Hippocampal formation (tissue), 2 donors: ENCODE measurements at regions not wholly inside any gene's neighbourhood (a gene's known extent, or its start where the extent isn't known, plus 50 kb on each side); places are given as distances from the start of the nearest gene placed in this dataset.
A peak's percentile ranks its signal among the peaks of the same experiment; 100 is the strongest.

Experiments
- DNase-seq, 2 donors: peaks; one replicate each; lab custom pipeline; 2025; lab: John Stamatoyannopoulos, UW

DNA sequence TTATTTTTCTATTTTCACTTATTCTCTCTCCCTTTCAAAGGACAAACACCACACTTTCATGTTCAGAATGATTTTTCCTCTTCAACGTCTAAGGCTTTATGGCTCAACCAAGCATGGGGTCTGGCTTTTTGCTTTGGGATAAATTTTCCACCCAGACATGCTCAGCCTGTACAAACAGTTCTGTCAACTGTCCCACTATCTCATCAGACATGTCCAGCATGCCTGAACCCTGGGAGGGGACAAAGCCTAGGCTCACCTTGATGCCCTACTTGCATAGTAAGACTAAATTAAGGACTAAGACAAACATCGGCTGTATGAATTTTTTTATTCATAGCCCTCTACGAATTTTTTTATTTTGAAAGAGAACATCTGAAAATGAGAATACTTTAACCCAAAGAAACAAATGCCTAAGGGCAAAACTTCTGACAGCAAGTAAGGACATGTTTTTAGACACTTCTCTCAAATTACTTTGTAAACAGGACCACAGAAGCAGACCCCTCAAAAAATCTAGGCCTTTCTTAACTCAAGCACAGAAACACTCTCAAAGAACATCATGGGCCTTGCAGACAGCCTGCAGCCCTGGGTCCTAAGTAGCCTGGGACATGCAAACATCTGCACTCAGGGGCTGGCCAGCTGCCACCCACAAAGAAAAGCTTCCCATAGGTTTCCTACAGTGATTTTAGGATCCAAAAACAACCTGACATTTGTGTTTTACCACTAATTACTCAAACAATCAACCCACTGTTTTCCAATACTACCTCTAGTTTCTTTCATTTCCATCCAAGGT is 72.3 kb upstream of the PALMD start:
- DNase-seq: no peak

DNA sequence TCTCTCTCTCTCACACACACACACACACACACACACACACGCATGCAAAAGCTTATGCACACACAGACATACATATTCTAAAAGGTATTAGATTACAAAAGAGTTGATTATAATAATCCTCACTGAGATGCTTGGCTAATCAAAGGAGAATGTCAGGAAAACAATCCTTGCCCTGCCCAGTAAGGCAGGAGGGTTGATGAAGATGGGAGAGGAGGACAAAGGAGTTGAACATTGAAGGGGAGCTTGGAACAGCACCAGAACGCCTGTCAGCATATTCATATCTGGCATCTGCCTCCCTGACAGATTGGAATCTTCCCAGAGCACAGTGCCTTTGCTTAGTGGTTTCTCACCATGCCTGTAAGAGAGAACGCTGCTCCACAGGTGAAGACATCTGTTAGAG is 68.6 kb upstream of the PALMD start:
- DNase-seq: no peak

DNA sequence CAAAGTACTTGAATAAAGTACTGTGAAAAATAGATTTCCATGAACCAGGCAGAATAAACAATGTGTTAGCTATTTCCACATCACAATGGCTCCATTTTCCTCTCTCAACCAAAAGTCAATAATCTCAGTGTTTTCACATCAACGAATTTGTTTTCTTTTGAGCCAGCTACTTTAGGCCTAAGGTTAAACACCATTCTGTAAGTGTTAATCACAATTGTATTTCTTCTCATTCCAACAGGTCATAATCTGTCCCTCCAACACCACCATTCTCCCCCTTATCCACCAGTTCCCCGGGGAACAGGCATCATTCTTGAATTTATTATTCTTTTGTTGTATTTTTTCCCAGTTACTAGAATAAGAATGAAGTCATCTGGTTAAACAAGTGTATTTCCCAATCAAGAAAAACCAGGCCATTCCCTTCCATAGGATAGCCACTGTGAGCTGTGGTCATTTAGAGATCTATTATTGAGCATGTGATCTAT is 66.2 kb upstream of the PALMD start:
- DNase-seq: no peak

DNA sequence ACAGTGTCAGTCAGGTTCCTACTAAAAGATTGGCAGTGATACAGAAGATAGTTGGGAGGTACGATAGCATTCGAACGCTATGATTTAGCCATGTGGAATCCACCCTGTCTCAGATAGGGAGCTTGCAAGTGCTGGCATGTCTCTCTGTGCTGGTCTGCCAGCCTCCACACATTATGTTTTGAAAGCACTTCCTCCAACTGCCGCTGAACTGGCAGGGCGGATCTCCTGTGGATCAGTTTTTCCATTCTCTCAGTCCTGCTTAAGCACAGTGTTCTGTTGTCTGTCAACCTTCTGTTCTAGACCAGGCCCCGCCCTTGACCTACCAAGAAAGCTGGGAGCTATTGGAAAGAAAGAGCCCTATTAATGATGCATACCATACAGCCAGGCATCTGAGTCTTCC is 65.5 kb upstream of the PALMD start:
- peak in 1 of 2 donors; percentile 5 for DNase-seq

DNA sequence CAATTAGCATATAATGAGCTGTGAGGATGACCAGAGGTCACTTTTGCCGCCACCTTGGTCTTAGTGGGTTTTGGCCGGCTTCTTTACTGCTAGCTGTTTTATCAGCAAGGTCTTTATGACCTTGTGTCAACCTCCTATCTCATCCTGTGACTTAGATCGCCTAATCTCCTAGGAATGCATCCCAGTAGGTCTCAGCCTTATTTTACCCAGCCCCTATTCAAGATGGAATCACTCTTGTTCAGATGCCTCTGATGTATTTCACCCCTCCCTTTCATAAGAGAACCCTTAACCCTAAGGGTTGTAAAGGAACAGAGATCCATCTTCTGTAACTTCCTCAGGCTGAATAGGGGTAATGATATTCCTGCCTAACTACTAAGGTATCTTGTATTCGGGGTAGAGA is 58.9 kb upstream of the PALMD start:
- no peak for DNase-seq

DNA sequence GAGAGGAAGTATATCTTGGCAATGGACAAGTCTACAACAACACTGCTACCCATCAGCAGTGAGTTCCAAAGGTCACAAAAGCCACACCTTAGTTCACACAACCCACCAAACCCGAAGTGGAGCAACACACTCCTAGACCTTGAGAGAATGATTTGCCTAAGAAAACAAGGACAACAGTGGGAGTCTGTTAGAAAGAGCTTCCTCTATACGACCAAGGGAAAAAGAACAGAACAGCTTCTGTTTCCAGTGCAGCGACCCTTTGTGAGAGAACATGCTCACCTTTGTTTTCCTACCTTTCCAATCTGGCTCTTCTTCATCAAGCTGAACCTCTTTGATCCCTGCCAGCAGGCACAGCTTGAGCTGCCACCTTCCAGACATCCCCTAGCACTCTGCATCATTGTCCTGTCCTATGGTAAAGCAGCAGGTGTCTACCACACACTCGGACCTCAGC is 56.7 kb upstream of the PALMD start:
- DNase-seq: no peak

DNA sequence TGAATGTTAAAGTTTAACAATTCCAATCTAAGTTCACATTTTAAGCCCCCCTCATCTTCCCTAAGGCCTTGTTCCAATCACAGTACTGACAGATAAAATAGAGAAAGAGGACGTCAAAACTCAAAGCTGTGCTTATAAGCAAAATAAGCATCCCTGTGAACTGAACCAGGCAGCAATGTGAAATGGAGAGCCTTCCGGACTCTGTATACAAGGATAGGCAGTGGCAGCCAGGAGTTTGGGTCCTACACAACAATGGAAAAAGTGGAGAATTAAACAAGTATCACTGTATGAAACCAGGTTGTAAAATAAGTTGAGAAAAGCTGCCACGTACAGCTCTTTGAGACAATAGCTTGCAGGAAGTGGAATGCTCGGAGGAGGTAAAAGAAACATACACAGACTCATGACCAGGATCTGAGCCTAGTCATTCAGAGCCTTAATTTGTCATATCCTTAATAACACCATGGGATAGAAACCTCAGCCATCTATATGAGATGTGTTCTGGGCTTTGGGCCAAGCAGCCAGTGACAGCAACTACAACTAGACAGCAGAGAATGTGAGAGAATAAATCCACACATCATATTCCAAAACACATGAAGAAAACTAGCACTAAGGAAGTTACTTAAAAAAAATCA is 55.2 kb upstream of the PALMD start:
- DNase-seq: no peak

DNA sequence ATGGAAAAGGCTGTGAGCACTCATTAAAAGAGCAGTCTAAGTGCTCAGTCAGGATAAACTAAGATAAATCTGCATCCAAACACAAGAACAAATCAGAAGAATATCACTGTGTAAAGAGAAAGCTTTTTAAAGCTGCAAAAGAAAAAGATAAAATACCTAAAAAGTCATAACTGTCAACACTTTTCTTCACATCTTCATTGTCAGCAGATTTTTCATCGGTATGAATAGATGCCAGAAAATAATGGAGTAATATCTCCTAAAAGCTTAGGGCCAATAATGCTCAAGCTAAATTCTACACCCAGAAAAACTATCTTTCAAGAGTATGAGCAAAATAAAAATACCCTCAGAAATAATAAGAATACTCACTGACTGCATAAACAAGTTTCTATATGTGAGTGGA is 54.0 kb upstream of the PALMD start:
- no peak for DNase-seq

DNA sequence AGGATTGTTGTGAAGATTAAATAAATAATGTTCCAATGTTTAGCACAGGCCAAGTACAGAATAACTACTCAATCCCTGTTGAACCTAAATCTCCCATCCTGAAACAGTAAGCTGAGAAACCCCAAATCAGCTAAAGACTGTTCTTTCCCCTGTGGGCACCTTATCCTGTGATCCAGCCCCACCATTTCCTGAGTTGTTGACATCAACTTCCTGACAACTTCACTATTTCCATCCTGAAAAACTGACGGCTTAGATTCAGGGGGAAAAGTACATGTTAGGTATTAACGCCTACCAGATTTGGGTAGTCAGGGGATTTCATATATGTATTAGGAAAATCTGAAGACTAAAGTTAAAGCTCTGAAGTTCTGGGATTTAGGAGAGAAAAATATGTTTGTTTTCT is 51.7 kb upstream of the PALMD start:
- no peak for DNase-seq

DNA sequence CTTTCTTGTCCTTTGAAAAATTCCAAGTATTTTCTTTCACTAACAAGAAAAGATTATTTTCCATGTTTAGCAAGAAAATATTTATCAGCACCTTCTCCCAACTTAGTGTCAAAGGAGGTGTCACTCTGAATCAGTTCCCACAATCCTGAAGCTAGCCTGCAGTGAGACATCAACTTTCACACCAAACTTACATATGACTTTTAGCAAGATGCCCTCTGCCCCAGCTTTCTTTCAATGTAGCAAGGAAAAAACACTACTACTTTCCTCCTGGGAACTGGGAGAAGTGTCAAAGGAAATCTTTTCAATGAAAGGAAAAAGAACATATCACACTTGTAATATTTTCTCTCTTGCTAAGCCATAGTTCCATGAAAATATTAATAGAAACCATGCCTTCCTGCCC is 50.9 kb upstream of the PALMD start:
- no peak for DNase-seq

DNA sequence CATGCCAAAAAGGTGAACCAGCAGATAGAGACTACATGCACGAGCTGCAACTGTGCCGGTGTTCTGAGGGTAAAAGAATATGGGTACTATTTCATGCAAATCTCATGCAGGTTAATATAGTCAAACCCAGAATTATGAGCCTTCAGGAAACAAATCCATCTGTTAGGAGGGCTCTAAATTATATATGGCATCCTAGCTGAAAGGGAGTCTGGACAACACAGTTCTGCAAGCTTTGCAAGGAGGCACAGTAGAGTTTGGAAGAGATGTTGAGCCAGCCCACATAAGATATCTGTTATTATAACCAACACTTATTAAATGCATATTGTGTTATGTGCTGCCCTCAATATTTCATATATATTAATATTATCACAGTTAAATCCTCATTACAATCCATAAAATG is 50.5 kb upstream of the PALMD start:
- DNase-seq: no peak
